Panc1 (cell line): ENCODE measurements at regions not wholly inside any gene's neighbourhood (a gene's known extent, or its start where the extent isn't known, plus 50 kb on each side); places are given as distances from the start of the nearest gene placed in this dataset.

ENCODE experiments used
- ATAC-seq: fragments of 200-7000 bp; cut with Tn5 transposase; 2 replicates; pipeline ENCODE4 v1.9.1; 2020; ENCODE audit warnings: mild to moderate bottlenecking, moderate library complexity
- BruUV-seq: library from RNA; stranded (reverse); fragments of 400-500 nt; replicated peaks from 2 replicates; lab custom pipeline; 2021; lab: Mats Ljungman, UMichigan
- CTCF ChIA-PET: fragments of 300-600 bp; sonication (Branson Sonifier 250); formaldehyde crosslinking; loops from one replicate; lab custom pipeline; 2022; ENCODE audit warnings: antibody characterized with exemption; lab: Charles Lee
- POLR2A ChIA-PET: fragments of 300-600 bp; sonication (Branson Sonifier 250); formaldehyde crosslinking; loops from one replicate; lab custom pipeline; 2022; ENCODE audit warnings: antibody characterized with exemption; lab: Charles Lee
- DNase-seq: peaks from one replicate; pipeline ENCODE4 v3.0.0-alpha.2; 2010; ENCODE audit warnings: low read depth, low spot score
- H3K27ac ChIP-seq: 2 replicates; pipeline ENCODE4 v1.5.1; 2011; ENCODE audit warnings: mild to moderate bottlenecking, low read length, inconsistent platforms
- H3K27me3 ChIP-seq: fragments of 200-500 bp; sonication (Bioruptor generic); 2 replicates; pipeline ENCODE4 v1.6.0; 2014; ENCODE audit warnings: low read length, inconsistent platforms; ENCODE audit not compliant: control insufficient read depth, insufficient read depth
- H3K36me3 ChIP-seq: fragments of 200-500 bp; sonication (Bioruptor generic); 2 replicates; pipeline ENCODE4 v1.5.1; 2014; ENCODE audit warnings: inconsistent platforms, mild to moderate bottlenecking, low read length, moderate library complexity; ENCODE audit not compliant: control insufficient read depth, insufficient read depth
- H3K4me1 ChIP-seq: 2 replicates; pipeline ENCODE4 v1.5.1; 2011; ENCODE audit warnings: inconsistent platforms, mild to moderate bottlenecking, low read length, moderate library complexity; ENCODE audit not compliant: control insufficient read depth, insufficient read depth
- H3K4me3 ChIP-seq, 2 experiments: 2 replicates each; pipeline ENCODE4 v1.5.1; 2011 to 2012; ENCODE audit warnings: low read depth in 2 of 2, low read length in 2 of 2, mild to moderate bottlenecking in 2 of 2, inconsistent platforms in 1 of 2, moderate library complexity in 1 of 2
- H3K9me3 ChIP-seq: fragments of 200-500 bp; sonication (Bioruptor generic); 2 replicates; pipeline ENCODE4 v1.5.1; 2014; ENCODE audit warnings: low read depth, mild to moderate bottlenecking, inconsistent platforms, low read length, moderate library complexity; ENCODE audit not compliant: control insufficient read depth, insufficient read depth
- POLR2AphosphoS5 ChIP-seq: IDR thresholded peaks from 2 replicates; pipeline ENCODE4 v1.6.1; 2012; ENCODE audit warnings: mild to moderate bottlenecking, low read depth, low read length, moderate library complexity
- REST ChIP-seq, 2 experiments: IDR thresholded peaks; 2 replicates each; pipeline ENCODE4 v1.6.1; 2011 to 2012; ENCODE audit warnings: low read depth in 2 of 2, control low read depth in 1 of 2, low read length in 1 of 2, mild to moderate bottlenecking in 1 of 2, moderate library complexity in 1 of 2; ENCODE audit not compliant: insufficient read depth in 1 of 2
- SIN3A ChIP-seq: IDR thresholded peaks from 2 replicates; pipeline ENCODE4 v1.6.1; 2012; ENCODE audit warnings: low read depth, mild to moderate bottlenecking, low read length, moderate library complexity, borderline replicate concordance; ENCODE audit not compliant: insufficient read depth
- TCF7L2 ChIP-seq: IDR thresholded peaks from 2 replicates; pipeline ENCODE4 v1.6.1; 2011; ENCODE audit warnings: mild to moderate bottlenecking, low read depth, low read length, inconsistent platforms
- in situ Hi-C: cut with HindIII; loops from 2 replicates; pipeline ENCODE4 v1.10.0; 2016; ENCODE audit warnings: low sequenced_read_pairs, low pct_unique_long_range_greater_than_20kb
- intact Hi-C: fragments of 100-400 bp; cut with micrococcal nuclease; formaldehyde crosslinking; loops from one replicate; pipeline ENCODE4 v1.10.0; 2022; ENCODE audit not compliant: unreplicated experiment
- TF ChIP-seq, protein P1 (sequence below): fragments of 450-650 bp; IDR thresholded peaks from 2 replicates; pipeline ENCODE4 v1.5.1; 2017; ENCODE audit warnings: mild to moderate bottlenecking

DNA sequence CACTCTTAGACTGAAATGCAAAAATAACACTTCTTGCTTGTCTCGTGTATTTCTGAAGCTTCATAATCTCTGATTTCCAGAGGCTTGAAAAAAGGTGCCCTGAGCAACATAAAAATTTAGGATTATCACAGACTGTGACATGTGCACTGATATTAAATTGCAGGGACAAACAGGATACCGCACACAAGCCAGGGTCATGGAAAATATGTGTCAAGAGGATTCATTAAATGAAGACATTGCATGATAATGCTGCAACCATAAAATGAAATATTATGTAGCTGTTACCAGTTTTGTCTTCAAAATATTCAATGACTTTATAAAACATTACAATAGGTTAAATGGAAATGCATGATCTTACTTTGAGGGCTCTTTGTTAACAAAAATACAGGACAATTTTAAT, 328.0 kb downstream of the KCTD8 start:
- BruUV-seq = no TSS peak
- Histone ChIP-seq H3K27me3 (no peaks in the 10 kb centered on the region), H3K4me1 (no peaks in the 10 kb centered on the region), H3K9me3 (no peaks in the 10 kb centered on the region), H3K27ac (no peak overlapping the region), H3K36me3 (no peaks in the 10 kb centered on the region), H3K4me3 (no peak overlapping the region)
- POLR2A ChIA-PET = no interaction called here
- no peak for DNase-seq
- ATAC-seq = no peak
- CTCF ChIA-PET = no interaction called here
- in situ Hi-C loops (no loop called here), intact Hi-C loops (no loop called here)
- TF ChIP-seq TCF7L2 (no peak), SIN3A (no peak)

DNA sequence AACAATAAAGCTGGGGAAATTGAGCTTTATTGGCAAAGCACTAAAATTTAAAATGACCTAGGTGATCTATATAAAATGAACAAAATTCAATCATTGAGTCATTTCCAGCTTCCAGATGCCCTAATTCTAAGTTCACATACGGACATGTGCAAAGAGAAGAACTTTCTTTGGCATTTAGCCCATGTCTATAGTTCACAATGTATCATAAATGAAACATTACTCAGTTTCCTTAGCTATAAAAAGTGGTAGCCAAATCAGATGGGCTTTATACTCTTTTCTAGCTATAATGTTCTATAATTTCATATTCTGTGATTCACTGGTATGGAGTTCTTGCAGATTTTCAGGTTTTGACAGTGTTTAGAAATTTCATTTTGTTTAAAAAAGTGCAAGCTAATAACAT, 327.4 kb downstream of the KCTD8 start:
- BruUV-seq = no TSS peak
- no peaks in the 10 kb centered on the region for H3K4me1 ChIP-seq
- intact Hi-C loops = no loop called here

More for the DNA sequence above, 327.4 kb downstream of the KCTD8 start:
- Histone ChIP-seq H3K4me3 (no peak overlapping the region), H3K36me3 (no peaks in the 10 kb centered on the region), H3K27ac (no peak overlapping the region), H3K9me3 (no peaks in the 10 kb centered on the region), H3K27me3 (no peaks in the 10 kb centered on the region)
- ChIA-PET CTCF (no interaction called here), POLR2A (no interaction called here)
- ATAC-seq = no peak
- no peak for DNase-seq
- TF ChIP-seq REST (IDR thresholded peaks at IDR 0.05; ENCODE audit: insufficient read depth in 1 of 2, low read depth in 2 of 2, low read length in 1 of 2) = no peak
- TF ChIP-seq POLR2AphosphoS5 = no peak
- TF ChIP-seq TCF7L2 = no peak
- TF ChIP-seq, protein P1, sequence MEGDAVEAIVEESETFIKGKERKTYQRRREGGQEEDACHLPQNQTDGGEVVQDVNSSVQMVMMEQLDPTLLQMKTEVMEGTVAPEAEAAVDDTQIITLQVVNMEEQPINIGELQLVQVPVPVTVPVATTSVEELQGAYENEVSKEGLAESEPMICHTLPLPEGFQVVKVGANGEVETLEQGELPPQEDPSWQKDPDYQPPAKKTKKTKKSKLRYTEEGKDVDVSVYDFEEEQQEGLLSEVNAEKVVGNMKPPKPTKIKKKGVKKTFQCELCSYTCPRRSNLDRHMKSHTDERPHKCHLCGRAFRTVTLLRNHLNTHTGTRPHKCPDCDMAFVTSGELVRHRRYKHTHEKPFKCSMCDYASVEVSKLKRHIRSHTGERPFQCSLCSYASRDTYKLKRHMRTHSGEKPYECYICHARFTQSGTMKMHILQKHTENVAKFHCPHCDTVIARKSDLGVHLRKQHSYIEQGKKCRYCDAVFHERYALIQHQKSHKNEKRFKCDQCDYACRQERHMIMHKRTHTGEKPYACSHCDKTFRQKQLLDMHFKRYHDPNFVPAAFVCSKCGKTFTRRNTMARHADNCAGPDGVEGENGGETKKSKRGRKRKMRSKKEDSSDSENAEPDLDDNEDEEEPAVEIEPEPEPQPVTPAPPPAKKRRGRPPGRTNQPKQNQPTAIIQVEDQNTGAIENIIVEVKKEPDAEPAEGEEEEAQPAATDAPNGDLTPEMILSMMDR = no peak
- TF ChIP-seq SIN3A = no peak
- in situ Hi-C loops = no loop called here
